Activated CD4-positive, CD25-positive, alpha-beta regulatory T cell treated with anti-CD3 and anti-CD28 coated beads, Interleukin-2, amount 50 U/mL, for 72 hours (primary cell): ENCODE measurements at regions not wholly inside any gene's neighbourhood (a gene's known extent, or its start where the extent isn't known, plus 50 kb on each side); places are given as distances from the start of the nearest gene placed in this dataset.

ENCODE experiments used
- DNase-seq: peaks from one replicate; pipeline ENCODE4 v3.0.0; 2021

DNA sequence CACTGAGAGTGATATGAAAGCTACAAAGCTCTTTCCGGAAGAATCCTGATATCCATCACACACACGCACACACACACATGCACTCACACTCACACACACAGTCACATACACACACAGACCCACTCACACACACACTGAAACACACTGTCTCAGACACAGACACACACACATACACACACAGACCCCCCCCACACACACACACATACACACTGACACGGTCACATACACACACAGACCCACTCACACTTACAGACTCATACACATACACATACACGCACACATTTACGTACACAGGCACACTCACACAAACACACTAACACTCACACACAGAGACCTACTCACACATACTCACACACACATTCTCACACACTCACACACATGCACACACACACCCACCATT, 58.6 kb downstream of the LIG4 start:
- no peak for DNase-seq

DNA sequence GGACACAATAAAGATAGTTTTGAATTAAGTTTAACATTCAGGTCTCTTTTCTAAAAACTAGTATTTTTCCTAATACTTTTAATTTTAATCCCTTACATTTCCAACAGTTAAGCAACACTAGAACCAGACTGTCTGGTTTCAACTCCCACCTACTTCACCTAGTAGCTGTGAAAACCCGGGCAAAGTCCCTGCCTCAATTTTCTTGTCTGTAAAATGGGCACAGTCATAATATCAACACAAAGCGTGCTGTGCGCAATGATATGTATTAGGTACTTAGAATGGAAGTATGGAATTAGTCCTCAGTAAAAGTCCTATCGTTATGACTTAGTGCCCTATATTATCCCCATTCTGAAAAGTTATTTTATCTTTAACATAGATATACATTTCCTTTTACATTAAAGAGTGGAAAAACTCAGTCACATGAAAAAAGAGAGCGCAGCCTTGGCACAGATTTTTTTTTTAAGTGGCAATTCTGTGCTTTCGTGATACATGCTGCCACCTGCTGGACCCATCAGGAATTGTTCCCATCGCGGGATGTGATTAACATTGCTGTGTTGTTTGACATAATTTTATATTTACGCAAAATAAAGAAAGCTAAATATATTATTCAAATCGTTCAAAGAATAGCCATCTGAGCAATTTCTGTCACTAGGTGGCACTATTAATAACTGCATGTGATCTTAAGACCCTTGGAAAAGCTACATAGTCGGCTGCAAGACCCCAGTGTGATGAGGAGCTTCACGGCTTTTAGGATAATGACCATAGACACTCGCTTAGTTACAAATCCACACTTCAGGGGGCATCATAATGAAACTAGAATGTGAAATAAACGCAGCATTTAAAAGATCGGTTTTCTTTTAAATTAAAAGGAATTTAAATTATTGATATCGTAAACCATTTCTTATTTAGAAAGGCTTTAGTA, 59.9 kb downstream of the LIG4 start:
- peak; percentile 65 for DNase-seq

DNA sequence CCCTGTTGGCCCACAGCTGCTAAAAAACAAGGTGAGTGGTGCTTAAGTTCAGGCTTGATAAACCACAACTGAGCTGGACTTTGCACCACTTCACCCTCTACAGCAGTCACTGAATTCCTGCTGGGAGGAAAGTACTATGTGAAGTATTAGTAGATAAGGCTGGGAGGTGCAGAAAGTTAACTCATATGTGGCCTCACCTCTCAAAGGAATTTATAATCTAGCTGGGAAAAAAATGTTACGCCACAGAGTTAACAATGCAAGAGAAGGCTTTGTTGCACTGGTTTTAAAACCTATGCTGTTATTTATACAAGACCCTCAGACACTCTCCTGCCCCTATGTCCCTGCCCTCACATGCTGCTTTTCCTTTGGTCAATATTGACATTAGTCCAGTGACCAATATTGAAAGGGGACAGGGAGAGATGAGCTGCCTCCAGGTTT, 60.9 kb downstream of the LIG4 start:
- no peak for DNase-seq

DNA sequence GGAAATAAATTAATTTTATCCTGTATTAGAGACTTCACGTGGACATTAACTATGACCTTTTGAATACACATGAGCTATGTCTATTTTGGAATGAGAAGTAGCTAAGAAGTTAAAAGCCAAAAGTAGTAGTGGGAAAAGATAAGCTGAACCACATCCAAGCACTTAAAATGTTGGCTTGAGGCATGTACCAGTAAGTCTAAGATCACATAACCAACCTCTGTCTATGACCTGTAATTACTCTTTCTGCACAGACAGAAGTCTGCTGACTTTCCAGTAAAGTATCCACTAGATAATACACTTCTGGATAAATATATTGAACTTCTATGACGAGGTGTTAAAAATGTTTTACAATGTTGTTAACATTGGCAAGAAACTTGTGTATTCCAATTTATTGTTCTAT, 68.7 kb downstream of the LIG4 start:
- DNase-seq: no peak

DNA sequence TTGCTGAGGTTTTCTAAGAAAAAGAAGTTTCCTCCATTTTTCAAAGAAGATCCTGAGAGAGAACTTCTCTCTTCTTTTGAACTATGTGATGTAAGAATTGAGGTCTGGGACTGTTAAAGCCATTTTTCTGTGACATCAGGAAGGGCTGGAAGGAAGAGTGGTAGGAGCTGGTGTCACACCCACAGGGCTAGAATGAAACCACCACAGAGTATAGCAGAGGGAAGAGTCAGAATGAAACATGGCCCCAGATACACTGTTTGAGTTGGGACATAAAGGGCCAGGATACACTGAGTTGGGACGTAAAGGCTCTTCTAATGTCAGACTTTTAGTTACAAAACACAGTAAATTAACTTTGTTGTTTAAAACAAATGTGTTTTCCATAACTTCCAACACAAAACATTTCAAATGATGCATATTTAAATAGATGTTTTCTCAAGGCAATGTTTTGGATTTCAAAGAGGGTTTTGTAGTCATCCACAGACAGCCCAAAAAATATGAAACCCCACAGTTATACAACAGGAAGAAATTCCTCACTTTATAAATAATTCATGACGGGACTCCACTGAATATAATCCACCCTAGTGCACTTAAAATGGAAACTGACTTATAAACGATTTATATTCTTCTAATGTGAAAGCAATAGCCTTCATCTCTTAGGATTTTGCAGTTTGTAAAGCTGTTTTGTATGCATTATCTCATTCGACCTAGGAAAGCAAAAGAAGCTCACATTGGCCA, 72.5 kb downstream of the LIG4 start:
- no peak for DNase-seq

DNA sequence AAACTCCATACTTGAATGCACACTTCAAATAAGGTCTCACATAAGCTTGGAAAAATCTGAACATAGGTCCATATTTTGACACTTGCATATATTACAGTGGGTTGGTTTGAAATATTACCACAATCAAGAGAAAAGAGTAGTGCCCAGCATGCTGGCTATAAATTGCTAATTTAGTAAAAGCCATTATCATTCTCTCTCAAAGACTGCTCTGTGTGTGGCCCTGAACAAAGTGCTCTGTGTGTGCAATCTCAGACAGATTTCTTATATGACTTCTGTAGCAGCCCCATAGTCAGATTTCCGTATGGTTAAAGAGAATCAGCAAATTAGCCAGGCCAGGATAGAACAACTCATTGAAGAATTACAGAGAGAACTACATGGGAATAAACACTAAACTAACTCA, 78.2 kb downstream of the LIG4 start:
- no peak for DNase-seq

DNA sequence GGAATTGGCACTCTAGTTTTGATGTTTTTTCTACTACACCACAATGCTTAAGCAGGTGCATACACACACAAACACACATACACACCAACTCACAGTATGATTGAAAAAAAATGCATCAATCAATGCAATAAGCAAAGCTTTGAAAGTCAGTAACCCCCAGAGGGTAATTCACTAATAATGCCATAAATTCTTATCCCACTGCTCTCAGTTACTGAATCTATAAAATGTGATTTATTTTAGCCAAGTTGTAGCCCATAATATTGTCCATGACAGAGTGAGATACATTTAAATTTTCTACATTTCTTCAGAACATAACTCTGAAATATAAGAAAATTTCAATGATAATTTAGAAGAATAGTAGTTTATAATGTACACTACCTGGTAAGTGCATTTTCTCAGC, 87.9 kb downstream of the LIG4 start:
- no peak for DNase-seq

DNA sequence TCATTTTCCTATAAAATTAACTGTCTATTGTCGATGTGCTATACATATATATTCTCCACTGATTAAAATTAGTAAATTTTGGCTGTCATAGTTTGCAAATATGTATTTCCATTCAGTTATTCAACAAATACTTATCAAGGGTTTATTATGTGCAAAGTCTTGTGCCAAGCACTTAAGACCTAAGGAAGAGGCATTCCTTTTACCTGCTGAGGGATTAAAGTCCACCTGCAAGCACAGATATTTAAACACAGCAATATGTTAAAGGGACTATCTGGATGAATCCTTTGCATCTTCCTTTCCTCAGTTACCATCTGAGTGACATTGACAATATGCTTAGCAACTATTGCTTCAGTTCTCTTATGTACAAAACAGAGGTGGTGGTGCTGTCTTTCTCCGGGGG, 89.3 kb downstream of the LIG4 start:
- no peak for DNase-seq

DNA sequence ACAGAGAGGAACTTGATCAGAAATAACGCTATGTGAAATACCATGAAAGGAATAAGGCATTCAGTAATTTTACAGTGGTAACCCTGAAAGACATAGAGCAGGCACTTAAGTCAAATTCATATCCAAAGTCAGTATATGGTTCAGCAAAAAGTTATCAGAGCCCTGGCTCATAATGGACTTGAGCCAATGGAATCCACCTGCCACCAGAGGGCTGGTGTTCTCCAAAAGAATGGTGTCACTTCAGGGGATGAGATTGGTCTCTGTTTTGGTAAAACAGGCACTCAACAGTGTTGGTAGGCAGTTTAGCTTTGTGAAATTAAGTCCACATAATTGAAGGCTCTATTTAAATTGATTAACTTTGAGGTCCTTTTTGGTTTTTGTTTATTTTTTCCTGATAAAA, 93.9 kb downstream of the LIG4 start:
- no peak for DNase-seq

DNA sequence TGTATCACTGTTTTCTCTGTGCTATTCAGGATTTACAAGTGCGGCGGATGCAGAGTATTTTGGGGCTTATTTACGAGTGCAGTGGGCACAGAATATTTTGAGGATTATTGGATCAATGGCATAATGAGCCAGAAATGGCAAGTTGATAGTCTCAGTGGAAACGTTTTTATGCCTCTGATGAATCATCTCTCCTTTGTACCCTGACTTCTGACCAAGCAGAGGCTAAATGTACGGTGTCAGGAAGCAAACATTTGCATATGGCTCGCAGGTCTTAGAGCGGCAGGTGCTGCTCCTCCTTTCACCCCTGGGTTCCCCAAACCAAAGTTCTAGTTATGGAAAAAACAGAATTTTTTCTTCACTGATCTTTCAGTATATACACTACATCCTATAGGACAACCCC, 94.5 kb downstream of the LIG4 start:
- DNase-seq: no peak

DNA sequence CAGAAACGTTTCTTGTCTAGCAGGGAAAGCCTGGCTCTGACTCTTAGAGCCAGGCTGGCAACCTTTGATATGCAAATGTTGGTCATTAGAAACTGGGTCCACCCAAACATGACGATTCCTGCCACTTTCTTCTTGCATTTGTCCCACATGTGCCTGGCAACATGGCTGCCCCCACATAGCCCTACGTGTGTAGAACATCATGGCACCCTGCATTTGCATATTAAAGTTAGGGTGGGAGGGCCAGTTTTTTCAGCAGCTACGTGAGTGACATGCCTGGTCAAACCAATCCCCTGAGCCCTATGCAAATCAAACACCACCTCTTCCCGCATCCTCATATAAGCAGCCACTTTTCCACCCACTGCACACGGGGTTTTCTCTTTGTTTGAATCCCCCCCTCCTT, 95.0 kb downstream of the LIG4 start:
- DNase-seq: no peak

DNA sequence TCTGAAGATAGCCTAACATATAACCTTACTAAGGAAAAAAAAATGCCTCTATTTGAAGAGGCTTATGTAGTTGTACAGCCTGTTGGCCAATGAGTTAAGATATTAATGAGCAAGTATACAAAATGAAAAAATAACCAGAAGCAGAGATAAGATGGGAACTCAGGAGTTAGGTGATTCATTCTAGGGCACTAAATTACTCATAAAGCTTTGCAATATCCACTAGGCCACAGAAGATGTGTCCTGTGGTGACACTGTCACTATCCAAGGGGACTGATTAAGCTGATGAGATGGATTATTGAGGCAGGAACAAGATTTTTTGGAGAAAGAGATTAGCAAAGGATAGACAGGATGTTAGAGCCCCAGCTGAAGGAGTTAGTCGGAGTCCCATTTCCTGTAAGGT, 99.6 kb downstream of the LIG4 start:
- DNase-seq: no peak

DNA sequence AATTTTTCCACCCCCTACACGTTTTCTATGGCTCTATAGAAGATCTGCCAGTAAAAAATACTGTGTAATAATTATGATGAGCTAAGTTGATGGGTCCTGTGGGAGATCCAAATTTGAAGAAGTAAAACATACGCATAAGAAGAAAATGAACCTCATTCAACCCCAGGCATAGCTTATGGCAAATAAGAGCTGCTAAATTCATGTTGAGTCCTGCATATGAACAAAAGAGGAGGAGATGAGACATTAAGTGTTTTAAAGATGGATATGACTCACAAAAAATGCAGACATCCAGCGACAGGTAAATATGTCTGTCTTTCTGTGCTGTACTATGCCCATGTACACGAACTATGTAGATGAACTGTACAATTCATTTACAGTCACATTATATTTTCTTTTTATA, 101.9 kb downstream of the LIG4 start:
- no peak for DNase-seq

DNA sequence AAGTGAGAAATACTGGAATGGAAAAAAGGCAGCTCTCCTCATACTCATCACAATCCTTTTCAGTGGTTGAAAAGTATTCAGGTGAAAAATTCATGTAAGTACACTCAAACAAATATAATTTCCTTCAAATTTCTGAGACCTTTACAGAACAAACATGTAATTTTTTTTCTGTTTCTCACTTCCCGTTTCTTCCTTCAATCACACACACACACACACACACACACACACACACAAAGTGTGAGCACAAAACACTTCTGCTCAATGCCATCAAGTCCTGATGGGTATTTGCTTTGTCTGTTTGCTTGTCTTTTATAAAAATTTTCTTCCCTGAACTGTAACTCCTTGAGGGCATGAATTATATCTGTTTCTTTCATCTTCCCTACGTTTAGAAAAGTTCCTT, 110.6 kb downstream of the LIG4 start:
- DNase-seq: no peak

DNA sequence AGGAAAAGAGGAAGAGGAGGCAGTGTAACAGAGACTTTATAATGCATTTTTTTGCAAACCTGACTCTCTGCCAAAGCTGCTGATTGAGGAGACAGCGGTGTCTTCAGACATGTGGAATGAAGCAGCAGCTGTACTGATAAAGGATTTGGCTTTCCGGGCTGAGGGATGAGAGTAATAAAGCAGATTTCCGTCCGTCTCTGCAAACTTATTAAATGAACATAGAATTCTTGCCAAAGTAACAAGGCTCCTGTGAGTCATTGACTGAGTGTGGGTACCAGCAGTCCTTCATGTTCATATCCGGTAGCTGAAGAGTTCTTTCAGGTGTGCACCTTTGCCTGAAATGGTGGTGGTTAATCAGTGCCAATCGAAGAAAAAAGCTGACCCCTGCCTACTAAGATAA, 112.6 kb downstream of the LIG4 start:
- no peak for DNase-seq

DNA sequence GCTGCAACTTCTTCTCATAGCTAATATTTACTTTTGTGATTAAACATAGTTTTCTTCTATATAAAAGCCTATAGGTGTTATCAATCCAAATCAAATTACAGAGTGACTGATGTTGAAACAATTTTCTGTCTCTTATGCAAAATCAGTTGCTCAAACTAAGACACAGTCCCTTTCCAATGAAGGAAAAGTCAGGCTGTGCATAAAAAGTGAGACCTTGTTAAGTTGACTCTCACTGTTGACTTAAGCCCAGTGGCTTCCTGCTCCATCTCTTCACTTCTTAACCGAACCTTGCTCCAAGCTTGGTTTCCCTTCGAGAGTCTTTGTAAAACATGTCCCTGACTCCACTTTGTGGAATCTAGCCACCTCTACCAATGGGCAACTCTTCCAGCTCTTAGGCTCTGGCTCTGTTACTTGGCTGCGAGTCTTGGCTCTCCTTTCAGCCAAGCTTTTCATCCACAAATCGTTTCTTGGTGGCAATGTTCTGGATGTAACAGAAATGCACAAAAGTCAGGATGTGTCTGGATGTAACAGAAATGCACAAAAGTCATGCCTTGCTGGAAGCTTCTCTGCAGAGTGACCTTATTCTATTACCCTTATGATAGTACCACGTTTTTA, 118.9 kb downstream of the LIG4 start:
- DNase-seq: no peak

DNA sequence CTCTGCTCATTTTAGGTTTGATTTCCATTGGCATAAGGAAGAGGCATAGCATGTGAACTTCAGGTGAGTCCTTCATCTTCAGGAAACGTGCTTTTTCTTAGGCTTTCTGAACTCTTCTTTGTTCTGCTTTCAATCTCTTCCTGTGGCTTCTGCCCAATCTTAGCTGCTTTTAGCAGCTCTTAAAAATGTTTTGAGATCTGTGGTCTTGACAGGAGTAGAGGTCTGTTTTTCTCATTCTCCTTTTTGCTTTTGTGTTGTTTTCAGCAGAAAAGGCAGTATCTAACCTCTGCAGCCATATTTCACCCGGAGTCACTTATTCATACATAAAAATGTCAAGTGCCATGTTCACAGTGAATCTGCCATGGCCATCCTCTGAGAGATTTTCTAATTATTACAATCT, 120.3 kb downstream of the LIG4 start:
- DNase-seq: no peak

DNA sequence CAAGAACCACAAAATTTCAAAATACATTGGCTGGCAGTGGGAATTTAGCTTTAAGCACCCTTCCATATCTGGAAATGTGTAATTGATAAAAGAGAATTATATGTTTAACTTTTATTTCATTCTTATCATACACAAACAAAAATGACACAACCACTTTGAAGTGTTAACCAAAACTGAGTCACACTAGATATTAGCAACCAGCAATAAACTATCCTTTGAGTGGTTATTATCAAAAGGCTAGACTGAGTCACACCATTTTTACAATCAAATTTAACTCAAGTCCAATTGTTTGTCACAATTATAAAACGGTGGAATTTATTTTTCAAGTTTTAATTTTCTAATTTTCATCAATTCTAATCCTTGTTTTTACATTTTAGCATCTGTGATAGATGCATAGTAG, 121.7 kb downstream of the LIG4 start:
- no peak for DNase-seq

DNA sequence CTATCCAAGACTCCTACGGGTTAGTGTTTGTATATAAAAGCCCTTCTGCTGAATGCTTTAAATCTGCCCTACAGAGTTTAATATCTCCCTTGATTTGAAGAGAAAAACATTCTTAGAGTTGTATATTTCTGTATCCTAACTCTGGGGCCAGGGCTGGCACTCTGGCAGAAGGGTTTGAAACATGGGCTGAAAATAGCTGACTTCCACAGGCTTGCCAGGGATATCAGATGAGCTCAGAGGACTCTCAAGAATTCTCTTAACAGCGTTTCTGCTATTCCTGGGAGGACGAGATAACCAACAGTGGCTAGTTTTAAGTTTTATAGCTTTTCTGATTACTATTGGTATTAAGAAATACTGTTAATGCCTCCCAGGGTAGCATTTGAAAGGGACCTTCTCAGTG, 127.5 kb downstream of the LIG4 start:
- no peak for DNase-seq

DNA sequence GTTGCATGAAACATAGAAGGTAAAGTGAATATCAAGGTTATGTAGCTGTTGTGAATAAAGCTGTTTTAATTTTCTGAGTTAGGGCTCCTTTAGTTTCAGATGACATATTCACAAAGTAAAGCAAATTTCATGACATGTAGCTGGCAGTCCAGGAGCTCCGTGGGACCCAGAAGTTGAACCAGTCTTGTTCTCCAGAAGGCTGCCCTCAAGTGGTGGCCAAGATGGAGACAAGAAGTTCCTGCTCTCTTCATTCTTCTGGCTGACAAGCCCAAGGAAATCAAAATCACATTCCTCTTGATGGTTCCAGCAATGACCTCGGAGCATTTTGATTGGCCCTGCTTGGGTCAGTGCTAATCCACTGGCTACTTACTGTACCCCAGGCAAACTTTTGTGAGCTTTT, 128.7 kb downstream of the LIG4 start:
- DNase-seq: no peak

DNA sequence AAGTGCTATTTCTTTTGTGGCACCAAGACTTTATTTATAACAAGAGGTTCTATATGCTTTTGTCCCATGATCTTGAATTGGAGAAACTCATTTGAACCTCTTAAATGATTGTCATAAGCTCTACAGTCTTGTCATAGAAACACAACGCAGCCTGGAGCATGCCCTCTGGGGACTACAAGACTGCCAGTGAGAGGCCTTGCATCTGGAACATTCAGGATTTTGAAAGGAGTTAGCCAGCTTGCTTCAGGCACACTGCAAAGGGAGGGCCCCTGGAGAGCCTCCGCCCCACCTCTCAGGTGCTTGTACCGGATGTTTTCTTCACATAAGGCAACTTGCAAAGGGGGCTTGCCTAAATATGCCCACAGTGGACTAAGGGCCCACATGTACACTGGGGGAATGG, 130.5 kb downstream of the LIG4 start:
- DNase-seq: no peak

DNA sequence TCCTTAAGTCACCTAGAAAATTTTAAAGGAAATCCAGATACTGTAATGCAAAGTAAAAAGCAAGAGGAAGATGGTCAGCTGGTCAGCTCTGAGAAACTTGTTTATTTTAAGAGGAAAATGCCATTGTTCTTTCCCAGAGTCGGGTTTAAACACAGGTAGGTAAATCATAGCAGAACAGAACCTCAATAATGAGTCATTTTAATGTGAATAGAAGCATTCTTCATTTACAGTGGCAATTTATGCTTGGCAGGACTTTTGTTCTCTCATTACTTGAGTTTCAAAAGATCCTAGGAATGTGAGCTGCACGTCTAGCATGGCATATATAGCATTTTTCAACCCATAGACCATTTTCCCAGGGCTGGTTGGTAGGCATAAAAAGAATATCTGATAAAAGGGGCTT, 132.3 kb downstream of the LIG4 start:
- DNase-seq: no peak

DNA sequence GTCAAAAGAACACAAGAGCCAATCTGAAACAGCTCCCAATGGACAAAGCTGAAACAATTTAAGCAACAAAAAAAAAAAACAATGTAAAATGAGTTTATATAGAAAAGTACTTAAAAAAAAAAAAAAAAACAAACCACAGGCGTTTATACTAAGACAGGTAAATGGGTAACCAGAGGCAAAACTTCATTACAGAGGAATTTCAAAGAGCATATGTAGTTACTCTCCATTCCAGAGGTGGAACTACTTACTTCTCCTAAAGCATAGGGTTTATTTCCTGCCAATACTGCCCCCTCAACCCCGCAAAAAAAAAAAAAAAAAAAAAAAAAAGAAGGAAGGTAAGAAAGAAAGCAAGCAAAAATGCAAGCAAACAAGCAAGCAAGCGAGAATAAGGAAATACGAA, 132.9 kb downstream of the LIG4 start:
- no peak for DNase-seq

DNA sequence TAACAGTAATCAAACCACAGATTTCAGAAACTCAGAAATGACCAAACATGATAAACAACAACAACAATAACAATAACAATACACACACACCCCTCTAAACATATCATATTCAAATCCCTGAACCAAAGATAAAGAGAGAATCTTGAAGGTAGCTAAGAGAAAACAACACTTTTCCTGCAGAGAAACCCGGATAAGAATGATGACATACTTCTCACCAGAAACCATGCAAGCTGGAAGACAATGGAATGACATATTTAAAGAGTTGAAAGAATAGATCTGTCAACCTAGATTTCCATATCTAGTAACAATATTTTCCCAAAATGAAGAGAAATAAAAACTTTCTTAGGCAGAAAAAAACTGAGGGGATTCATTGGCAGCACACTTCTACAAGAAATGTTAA, 138.1 kb downstream of the LIG4 start:
- no peak for DNase-seq
